ENCODE measurements at regions not wholly inside any gene's neighbourhood (a gene's known extent, or its start where the extent isn't known, plus 50 kb on each side); places are given as distances from the start of the nearest gene placed in this dataset.

DNA sequence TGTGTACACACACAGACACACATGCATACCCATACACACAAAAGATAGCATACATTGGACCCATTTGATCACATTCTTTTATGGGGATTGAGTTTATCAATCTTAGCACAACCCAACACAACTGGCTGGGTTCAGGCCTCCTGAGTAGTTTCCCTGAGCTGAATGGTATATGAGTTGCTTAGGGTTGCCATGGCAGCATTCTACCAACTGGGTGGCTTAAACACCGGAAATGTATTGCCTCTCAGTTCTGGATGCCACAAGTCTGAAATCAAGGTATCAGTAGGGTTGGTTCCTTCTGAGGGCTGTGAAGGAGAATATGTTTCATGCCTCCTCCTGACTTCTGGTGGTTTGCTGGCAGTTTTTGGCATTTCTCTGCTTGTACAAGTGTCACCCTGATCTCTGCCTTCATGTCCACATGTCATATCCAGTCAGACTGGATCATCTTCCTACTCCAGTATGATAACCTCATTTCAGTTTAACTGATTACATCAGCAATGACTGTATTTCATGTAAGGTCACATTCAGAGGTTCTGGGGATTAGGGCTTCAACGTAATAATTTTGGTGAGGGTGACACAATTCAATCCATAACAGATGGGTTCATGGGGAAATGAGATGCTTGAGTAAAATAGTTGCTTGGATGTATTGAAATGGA is 212.7 kb downstream of the KCNE4 start:
- in situ Hi-C loops (cut with HindIII; ENCODE audit: low sequenced_read_pairs) = no loop called here
- no peak for DNase-seq (ENCODE audit: low read depth, low spot score)
- no peak overlapping the region for H3K4me3 ChIP-seq (ENCODE audit: low read depth, low read length)
- TF ChIP-seq, protein P1, sequence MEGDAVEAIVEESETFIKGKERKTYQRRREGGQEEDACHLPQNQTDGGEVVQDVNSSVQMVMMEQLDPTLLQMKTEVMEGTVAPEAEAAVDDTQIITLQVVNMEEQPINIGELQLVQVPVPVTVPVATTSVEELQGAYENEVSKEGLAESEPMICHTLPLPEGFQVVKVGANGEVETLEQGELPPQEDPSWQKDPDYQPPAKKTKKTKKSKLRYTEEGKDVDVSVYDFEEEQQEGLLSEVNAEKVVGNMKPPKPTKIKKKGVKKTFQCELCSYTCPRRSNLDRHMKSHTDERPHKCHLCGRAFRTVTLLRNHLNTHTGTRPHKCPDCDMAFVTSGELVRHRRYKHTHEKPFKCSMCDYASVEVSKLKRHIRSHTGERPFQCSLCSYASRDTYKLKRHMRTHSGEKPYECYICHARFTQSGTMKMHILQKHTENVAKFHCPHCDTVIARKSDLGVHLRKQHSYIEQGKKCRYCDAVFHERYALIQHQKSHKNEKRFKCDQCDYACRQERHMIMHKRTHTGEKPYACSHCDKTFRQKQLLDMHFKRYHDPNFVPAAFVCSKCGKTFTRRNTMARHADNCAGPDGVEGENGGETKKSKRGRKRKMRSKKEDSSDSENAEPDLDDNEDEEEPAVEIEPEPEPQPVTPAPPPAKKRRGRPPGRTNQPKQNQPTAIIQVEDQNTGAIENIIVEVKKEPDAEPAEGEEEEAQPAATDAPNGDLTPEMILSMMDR (IDR thresholded peaks at IDR 0.05; ENCODE audit: low read depth, low read length) = no peak

DNA sequence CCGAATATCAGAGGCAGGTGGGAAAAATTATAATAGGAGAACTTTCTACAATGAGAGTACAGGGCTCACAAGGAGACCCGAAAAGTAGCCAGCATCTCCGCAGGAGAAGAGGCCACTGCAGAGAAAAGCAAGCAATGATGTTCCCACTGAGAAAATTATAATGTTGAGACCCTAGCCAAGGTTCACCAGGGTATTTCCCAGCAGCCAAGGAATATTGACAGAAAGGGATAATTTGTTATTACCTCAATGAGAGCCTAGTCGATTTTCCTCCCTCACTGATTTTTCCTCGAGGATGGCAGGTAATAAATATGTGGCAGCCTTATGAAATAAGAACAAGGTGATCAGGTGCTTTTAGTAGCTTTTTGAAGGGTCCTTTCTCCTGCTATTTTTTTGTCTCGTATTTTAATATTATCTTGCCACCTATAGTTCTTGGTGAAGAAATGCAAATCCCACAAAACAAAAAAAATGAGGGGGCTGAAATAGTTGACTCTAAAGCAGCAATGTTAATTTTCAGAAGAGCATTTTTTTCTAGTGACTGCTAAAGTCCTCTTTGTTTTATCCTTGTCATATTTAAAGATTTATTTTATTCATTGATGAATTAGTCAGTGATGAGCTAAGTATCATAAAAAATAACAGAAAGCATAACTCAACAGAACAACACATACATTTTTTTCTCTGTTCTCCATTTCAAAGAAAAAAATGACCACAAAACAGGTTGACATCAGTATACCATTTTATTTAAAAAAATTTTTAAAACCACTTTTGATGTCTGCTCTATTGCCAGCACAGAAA is 215.4 kb downstream of the KCNE4 start:
- DNase-seq (ENCODE audit: low read depth, low spot score) = no peak
- TF ChIP-seq, protein P1 (IDR thresholded peaks at IDR 0.05; ENCODE audit: low read depth, low read length) = no peak
- H3K4me3 ChIP-seq (ENCODE audit: low read depth, low read length) = no peak overlapping the region
- in situ Hi-C loops (cut with HindIII; ENCODE audit: low sequenced_read_pairs) = no loop called here

DNA sequence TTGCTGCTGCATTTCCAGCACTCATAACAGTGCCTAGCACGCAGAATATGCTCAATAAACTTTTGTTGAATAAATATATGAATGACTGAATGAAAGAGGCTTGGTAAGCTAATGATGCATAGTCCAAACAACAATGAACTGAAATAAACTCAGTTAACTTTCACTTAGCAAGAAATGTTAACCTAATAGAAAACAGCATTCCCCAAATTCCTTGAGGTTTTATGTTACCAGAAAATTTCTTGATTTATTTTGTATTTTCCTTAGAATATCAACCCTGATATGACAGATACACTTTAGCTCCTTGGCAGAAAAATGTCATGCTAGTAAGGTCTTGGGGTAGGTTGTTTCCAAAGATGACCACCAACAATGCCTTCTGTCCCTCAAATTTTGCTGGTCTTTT is 217.4 kb downstream of the KCNE4 start:
- no peak overlapping the region for H3K4me3 ChIP-seq (ENCODE audit: low read depth, low read length)
- DNase-seq (ENCODE audit: low read depth, low spot score) = no peak
- TF ChIP-seq, protein P1 (IDR thresholded peaks at IDR 0.05; ENCODE audit: low read depth, low read length) = no peak
- in situ Hi-C loops (cut with HindIII; ENCODE audit: low sequenced_read_pairs) = no loop called here

DNA sequence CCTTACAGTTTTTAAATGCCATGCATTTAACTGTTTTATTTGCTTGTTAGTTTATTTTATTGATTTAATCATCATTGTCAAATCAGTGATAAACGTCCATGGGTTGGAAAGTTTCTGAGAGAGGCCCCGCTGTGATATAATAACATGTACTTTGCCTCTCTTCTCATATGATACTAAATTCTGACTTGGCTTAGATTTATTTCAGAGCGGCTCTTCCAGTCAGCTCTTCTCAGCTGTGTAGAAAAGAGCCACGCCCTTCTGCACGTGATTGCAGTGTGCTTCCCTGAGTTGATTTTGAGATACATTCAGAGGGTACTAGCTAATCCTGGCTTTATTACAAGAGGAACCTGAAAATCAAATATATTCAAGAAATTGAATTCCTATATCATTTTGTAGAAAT is 218.6 kb downstream of the KCNE4 start:
- in situ Hi-C loops (cut with HindIII; ENCODE audit: low sequenced_read_pairs) = no loop called here
- TF ChIP-seq, protein P1 (IDR thresholded peaks at IDR 0.05; ENCODE audit: low read depth, low read length) = no peak
- H3K4me3 ChIP-seq (ENCODE audit: low read depth, low read length) = no peak overlapping the region
- no peak for DNase-seq (ENCODE audit: low read depth, low spot score)

DNA sequence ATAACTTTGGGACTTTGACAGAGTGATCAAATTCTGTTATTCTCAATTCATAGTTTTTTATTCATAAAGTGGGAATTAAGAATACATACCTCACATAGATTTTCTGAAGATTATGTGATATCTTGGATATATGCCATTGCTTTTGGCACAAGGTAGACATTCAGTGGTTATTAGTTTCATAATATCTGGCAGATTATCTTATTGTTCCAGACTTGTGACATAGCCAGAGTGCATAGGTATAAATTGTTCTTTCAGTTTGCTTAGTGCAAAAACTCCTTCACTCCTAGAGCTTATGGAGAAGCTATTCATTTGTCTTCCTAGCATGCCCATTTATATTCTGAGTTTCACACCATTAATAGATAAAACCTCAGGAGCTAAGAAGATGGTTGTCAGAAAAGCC is 222.0 kb downstream of the KCNE4 start:
- TF ChIP-seq, protein P1 (IDR thresholded peaks at IDR 0.05; ENCODE audit: low read depth, low read length) = no peak
- no peak overlapping the region for H3K4me3 ChIP-seq (ENCODE audit: low read depth, low read length)
- DNase-seq (ENCODE audit: low read depth, low spot score) = no peak
- in situ Hi-C loops (cut with HindIII; ENCODE audit: low sequenced_read_pairs) = no loop called here

DNA sequence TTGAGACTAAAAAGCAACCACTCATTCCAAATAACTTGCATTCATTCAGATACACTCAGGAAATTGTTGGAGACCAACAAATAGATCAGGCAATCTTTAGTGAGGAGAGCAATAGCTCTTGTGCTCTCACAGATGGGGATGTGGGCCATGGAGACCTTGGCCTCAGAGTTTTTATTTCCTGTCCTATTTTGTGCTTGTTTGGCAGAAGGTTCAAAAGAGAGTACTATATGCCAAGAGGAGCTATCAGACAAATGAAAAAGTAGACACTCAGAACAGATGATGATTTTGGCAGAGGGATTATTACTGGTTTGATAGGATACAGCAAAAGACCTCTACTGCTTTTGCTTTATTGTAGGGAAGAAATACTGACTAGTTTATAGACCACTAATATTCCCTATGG is 230.2 kb downstream of the KCNE4 start:
- TF ChIP-seq, protein P1 (IDR thresholded peaks at IDR 0.05; ENCODE audit: low read depth, low read length) = no peak
- in situ Hi-C loops (cut with HindIII; ENCODE audit: low sequenced_read_pairs) = no loop called here
- no peak overlapping the region for H3K4me3 ChIP-seq (ENCODE audit: low read depth, low read length)
- DNase-seq (ENCODE audit: low read depth, low spot score) = no peak
